Left ventricle myocardium inferior (tissue), 1 donor: ENCODE measurements at regions not wholly inside any gene's neighbourhood (a gene's known extent, or its start where the extent isn't known, plus 50 kb on each side); places are given as distances from the start of the nearest gene placed in this dataset.

Source experiments
- DNase-seq: peaks from one replicate; pipeline ENCODE4 v3.0.0-alpha.2; 2020
- H3K27ac ChIP-seq: fragments of 200-600 bp; replicated peaks from 2 replicates; pipeline ENCODE4 v1.8.0; 2021
- H3K27me3 ChIP-seq: fragments of 200-600 bp; 2 replicates; pipeline ENCODE4 v1.8.0; 2021; ENCODE audit warnings: low read depth
- H3K36me3 ChIP-seq: fragments of 200-600 bp; 2 replicates; pipeline ENCODE4 v1.8.0; 2021
- H3K4me1 ChIP-seq: fragments of 200-600 bp; 2 replicates; pipeline ENCODE4 v1.8.0; 2021
- H3K4me3 ChIP-seq: fragments of 200-600 bp; 2 replicates; pipeline ENCODE4 v1.8.0; 2021; ENCODE audit warnings: mild to moderate bottlenecking, moderate library complexity
- H3K9me3 ChIP-seq: fragments of 200-600 bp; replicated peaks from 2 replicates; pipeline ENCODE4 v1.8.0; 2021
- intact Hi-C: fragments of 100-400 bp; cut with micrococcal nuclease; formaldehyde crosslinking; loops from one replicate; pipeline ENCODE4 v1.11.0; 2022
- TF ChIP-seq, protein P1 (sequence below): fragments of 200-600 bp; IDR thresholded peaks from 2 replicates; pipeline ENCODE4 v1.8.0; 2021; ENCODE audit warnings: antibody characterized with exemption, mild to moderate bottlenecking, borderline replicate concordance
- donor health status: DM: no; HTN: yes; CAD: no; lungs with severe emphysema.

DNA sequence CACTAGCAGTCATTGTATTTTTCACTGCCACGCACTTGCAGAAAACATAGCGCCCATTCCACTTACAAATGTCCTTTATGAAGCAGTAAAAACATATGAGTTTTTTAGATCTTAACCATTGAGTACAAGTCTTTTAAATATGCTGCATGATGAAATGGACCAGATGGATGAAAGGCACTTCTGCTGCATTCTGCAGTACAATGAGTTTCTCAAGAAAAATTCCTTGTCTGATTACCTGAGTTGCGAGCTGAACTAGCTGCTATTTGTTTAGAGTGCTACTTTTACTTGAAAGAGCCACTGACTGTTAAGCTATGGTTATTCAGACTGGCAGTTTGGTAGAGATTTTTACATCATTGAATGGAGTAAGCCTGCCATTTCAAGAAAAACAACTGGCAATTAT is 825.5 kb upstream of the ACVR2A start:
- no peak for DNase-seq
- no peak overlapping the region for H3K4me3 ChIP-seq
- intact Hi-C loops: no loop called here
- no peaks in the 10 kb centered on the region for H3K36me3 ChIP-seq
- H3K27me3 ChIP-seq: no peaks in the 10 kb centered on the region
- TF ChIP-seq, protein P1, sequence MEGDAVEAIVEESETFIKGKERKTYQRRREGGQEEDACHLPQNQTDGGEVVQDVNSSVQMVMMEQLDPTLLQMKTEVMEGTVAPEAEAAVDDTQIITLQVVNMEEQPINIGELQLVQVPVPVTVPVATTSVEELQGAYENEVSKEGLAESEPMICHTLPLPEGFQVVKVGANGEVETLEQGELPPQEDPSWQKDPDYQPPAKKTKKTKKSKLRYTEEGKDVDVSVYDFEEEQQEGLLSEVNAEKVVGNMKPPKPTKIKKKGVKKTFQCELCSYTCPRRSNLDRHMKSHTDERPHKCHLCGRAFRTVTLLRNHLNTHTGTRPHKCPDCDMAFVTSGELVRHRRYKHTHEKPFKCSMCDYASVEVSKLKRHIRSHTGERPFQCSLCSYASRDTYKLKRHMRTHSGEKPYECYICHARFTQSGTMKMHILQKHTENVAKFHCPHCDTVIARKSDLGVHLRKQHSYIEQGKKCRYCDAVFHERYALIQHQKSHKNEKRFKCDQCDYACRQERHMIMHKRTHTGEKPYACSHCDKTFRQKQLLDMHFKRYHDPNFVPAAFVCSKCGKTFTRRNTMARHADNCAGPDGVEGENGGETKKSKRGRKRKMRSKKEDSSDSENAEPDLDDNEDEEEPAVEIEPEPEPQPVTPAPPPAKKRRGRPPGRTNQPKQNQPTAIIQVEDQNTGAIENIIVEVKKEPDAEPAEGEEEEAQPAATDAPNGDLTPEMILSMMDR: no peak
- H3K27ac ChIP-seq: no peak overlapping the region
- H3K9me3 ChIP-seq: peaks cover 21% of the 10 kb centered on the region
- H3K4me1 ChIP-seq: no peaks in the 10 kb centered on the region

DNA sequence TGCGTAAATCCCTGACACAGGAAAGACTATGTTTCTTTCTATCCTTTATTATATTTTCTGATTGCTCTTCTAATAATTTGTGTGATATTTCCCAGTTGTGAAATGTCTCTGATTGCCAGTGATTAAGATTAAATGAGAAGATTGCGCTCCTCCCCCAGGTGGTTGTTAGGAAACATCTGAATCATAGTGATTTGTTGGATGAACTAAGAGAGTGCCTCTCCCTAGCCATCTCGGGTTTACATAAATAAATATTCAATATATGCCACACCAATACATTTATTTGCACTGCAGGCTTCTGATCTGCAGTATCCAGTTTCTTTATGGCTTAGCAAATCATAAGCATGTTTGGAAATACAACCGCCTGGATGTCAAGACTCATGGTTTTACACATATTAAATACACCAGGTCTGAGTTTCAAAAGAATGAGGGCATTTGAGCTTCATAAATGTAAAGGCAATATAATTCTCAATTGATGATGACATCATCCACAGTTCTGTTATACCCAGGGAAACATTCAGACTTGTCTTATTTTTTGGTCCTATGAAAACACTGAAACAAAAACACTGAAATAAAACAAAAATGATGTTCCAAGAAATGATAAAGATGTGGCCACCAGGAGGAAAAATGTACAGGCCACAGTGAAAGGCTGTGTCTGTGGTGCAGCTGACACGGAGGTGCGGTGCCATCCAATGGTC is 826.7 kb upstream of the ACVR2A start:
- no peak overlapping the region for H3K27ac ChIP-seq

DNA sequence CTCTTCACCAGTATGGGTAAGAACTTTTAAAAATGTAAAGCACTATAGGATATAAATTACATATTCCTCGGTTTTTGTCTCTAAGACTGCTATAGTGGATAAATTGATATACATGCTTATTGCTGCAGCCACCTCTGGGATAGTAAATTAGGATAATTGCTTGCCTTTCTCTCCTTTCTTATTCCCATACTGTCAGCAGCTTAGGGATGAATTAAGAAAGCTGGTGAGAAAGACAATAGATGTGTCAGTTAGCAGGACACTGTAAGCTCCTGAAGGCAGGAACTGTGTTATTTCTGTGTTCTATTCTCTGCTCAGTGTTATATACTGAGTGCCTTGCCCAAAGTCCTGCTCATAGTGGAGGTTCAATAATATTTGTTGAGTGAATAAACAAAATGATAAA is 828.6 kb upstream of the ACVR2A start:
- H3K27ac ChIP-seq: no peak overlapping the region
- H3K27me3 ChIP-seq: no peaks in the 10 kb centered on the region
- H3K4me1 ChIP-seq: no peaks in the 10 kb centered on the region
- TF ChIP-seq, protein P1: no peak
- no peaks in the 10 kb centered on the region for H3K36me3 ChIP-seq
- DNase-seq: no peak
- H3K4me3 ChIP-seq: no peak overlapping the region
- intact Hi-C loops: no loop called here
- H3K9me3 ChIP-seq: no peaks in the 10 kb centered on the region

More for the DNA sequence above, 826.7 kb upstream of the ACVR2A start:
- H3K9me3 ChIP-seq: peaks cover 9% of the 10 kb centered on the region
- intact Hi-C loops: no loop called here
- H3K36me3 ChIP-seq: no peaks in the 10 kb centered on the region
- H3K4me1 ChIP-seq: no peaks in the 10 kb centered on the region
- TF ChIP-seq, protein P1: no peak
- H3K4me3 ChIP-seq: no peak overlapping the region
- no peaks in the 10 kb centered on the region for H3K27me3 ChIP-seq
- no peak for DNase-seq

DNA sequence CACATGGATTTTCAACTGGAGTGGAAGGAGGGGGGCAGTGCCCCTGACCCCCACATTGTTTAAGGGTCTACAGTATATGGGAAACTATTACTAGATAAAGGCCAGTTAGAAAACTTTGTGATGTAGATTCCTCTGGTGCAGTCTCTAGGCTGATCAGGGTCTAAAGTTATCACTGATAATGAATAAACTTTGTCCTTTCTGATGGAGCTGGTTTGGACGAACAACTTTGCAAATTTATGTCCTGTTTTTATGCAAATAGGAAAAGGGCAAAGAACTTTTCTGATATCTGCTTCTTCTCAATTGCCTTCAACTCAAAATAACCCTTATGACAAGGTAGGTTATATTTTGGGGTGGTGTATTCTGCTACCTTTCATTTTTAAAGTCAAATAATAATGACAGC is 829.2 kb upstream of the ACVR2A start:
- H3K4me1 ChIP-seq: no peaks in the 10 kb centered on the region
- no peaks in the 10 kb centered on the region for H3K36me3 ChIP-seq
- intact Hi-C loops: no loop called here
- H3K9me3 ChIP-seq: no peaks in the 10 kb centered on the region
- TF ChIP-seq, protein P1: no peak
- DNase-seq: no peak
- H3K4me3 ChIP-seq: no peak overlapping the region
- no peaks in the 10 kb centered on the region for H3K27me3 ChIP-seq
- H3K27ac ChIP-seq: no peak overlapping the region

DNA sequence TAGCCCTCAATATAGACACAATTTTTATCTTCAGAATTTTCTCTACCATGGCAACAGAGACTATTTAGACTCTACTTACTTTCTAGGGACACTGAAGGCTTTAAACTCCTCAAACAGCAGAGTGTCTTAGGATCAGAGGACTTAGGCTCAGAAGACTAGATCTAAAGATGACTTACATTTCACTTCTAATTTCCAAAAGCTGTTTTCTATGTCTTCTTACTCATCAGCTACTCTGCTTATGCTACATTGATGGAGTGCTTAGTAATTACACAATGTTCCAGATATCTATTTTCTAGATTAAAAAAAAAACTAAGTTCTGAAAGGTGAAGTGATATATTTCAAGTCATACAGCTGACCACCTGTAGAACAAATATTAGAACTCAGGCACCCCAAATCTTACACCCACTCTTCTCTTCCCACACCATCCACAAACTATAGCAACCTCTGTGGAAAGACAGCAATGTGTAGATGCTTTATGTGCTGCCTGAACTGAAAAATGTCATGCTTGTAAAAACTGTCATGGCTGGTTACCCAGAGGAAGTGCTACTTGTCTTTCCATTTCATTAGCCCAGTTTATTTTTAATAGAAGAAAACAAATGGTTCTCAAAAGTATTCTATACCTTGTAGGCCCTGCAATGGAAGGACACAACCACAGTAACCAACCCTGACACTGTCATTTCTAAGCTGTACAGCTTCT is 831.0 kb upstream of the ACVR2A start:
- Histone ChIP-seq H3K27me3 (no peaks in the 10 kb centered on the region), H3K36me3 (no peaks in the 10 kb centered on the region), H3K4me3 (no peak overlapping the region), H3K9me3 (no peaks in the 10 kb centered on the region), H3K27ac (no peak overlapping the region), H3K4me1 (no peaks in the 10 kb centered on the region)
- no peak for DNase-seq
- intact Hi-C loops: no loop called here
- TF ChIP-seq, protein P1: no peak
